DMS79 treated with DMSO at 0.1 percent for 48 hours (cell line): ENCODE measurements at regions not wholly inside any gene's neighbourhood (a gene's known extent, or its start where the extent isn't known, plus 50 kb on each side); places are given as distances from the start of the nearest gene placed in this dataset.
"Not testable (repeated sequence)": the region's sequence is repeated elsewhere in the genome, so short reads cannot be mapped to it uniquely, and the experiment has no call there.

ENCODE experiments used
- DNase-seq: peaks from one replicate; lab custom pipeline; 2025; lab: John Stamatoyannopoulos, UW

GRCh38 chr5:6076341-6077239, 301.8 kb downstream of the MED10 start:
- no peak for DNase-seq

DNA sequence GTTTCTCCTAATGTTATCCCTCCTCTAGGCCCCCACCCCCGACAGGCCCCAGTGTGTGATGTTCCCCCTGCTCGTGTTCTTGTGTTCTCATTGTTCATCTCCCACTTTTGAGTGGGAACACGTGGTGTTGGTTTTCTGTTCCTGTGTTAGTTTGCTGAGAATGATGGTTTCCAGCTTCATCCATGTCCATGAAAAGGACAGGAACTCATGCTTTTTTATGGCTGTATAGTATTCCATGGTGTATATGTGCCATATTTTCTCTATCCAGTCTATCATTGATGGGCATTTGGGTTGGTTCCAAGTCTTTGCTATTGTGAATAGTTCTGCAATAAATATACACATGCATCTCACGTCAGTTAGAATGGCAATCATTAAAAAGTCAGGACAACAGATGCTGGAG, 305.9 kb downstream of the MED10 start:
- not testable (repeated sequence) for DNase-seq

DNA sequence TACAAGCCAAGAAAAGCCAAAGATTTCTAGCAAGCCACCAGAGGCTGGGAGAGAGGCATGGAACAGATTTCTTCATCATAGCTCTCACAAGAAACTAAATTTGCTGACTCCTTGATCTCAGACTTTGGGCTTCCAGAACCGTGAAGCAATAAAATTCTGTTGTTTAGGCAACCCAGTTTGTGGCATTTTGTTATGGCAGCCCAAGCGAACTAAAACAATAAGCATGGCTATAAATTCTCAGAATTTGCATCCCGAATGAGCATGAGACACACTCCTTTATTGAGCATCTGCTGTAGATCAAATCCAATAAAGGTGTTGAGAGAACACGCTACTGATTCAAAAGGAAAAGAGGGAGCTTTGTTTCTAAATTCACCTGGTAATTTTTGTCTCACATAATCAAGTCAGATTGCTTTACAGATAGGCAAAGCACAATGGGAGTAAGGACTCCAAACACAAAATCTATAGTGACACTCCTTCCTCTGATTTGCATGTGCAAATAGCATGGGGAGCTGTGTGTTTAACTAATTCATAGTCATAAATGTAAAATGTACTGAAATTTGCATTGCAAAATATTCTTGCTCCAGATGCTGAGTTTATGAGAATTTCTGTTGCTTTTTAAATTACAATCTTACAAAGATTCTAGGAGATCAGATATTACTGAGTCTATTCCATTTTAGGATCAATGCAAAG, 308.7 kb downstream of the MED10 start:
- DNase-seq: no peak

- no peak for DNase-seq
Observed at GRCh38 chr5:6066016-6066415, 312.3 kb downstream of the MED10 start.

DNA sequence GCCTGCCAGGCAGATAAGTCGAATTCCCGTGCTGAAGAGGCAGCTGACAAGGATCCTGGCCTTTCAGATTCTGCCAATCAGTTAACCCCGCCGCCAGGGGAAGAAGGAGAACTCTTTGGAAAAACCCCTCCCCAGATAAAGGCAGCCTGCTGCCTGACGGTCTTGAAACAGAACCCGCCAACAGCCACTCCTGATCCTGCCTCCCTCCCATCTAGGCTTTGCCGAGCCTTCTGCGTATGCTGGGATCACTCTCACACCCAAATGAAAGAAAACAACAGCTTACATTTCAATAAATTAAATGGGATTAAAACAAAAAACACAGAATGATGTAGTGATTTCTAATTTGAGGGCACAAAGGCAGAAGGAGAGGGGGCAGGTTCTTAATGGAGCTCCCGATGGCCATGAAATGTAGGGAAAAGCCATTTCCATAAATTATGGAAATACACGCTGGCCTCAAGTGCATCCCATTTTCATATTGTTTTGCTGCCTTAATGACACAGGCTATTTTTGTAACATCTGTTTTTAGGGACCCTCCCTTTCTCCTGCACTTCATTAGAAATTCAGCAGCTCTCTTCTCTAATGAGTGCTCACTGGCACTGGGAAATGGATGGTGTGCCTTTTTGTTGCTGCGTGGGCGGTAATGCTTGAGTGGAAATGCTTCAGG, 319.1 kb downstream of the MED10 start:
- DNase-seq: no peak

GRCh38 chr5:6058055-6058715, 320.2 kb downstream of the MED10 start:
- no peak for DNase-seq

GRCh38 chr5:6056280-6056679, 322.1 kb downstream of the MED10 start:
- no peak for DNase-seq

- no peak for DNase-seq
Observed at GRCh38 chr5:6049662-6050061, 328.7 kb downstream of the MED10 start.

- no peak for DNase-seq
Observed at GRCh38 chr5:6048746-6049145, 329.6 kb downstream of the MED10 start.

GRCh38 chr5:6046296-6046967, 331.9 kb downstream of the MED10 start:
- DNase-seq: no peak

GRCh38 chr5:6043491-6044310, 334.6 kb downstream of the MED10 start:
- DNase-seq: no peak

- DNase-seq: no peak
Observed at GRCh38 chr5:6041977-6042550, 336.3 kb downstream of the MED10 start.

GRCh38 chr5:6039111-6039510, 339.2 kb downstream of the MED10 start:
- no peak for DNase-seq

GRCh38 chr5:6036006-6036405, 342.3 kb downstream of the MED10 start:
- no peak for DNase-seq

GRCh38 chr5:6029811-6030271, 348.5 kb downstream of the MED10 start:
- no peak for DNase-seq

DNA sequence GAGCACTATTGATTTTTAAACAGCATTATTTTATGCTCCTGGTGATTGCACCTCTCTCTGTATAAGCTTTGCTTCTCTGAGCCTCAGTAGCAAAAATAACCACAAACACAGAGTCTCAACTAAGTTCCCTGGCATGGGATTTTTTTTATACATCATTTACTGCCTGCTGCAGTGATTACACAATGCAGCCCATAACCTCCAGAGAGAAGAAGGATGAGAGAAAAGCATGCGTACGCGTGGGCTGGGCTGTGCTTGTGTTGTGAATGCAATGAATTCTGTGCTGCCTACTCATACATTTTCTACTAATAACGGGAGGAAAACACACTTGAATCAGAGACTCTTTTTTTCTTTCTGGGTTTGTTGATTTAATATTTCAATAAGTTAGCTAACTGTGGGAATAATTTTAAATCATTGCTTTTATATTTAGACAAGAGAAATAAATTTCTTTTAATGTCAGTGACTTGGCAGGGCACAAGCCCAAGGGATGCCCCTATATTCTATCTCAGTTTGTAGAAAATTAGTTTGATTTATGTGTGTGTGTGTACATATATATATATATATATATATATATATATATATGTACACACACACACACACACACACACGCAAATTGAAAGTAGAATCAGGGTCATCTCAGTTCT, 351.5 kb downstream of the MED10 start:
- no peak for DNase-seq

DNA sequence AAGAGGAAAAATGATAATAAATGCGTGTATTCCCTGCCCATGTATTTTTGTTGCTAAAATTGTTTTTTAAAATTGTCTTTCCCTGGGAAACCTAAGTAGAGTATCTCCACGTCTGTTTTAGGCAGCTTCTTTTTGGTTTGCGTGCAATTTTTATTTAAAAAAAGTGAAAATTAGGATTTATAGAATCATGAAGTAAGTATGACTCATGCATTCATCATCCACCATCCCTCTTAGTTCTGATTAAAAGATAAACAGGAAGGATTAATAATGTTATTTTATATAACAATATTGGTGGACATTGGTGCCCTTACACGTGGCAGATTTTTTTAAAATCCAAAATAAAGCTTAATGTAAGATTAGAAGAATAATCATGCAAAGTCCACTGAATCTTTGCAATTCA, 358.7 kb downstream of the MED10 start:
- DNase-seq: no peak

GRCh38 chr5:6013506-6013905, 364.8 kb downstream of the MED10 start:
- no peak for DNase-seq

DNA sequence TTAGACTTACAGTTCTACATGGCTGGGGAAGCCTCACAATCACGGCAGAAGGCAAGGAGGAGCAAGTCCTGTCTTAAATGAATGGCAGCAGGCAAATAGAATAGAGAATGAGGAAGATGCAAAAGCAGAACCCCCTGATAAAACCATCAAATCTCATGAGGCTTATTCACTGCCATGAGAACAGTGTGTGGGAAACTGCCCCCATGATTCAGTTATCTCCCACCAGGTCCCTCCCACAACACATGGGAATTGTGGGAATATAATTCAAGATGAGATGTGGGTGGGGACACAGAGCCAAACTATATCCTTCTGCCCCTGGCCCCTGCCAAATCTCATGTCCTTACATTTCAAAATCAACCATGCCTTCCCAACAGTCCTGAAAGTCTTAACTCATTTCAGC, 367.1 kb downstream of the MED10 start:
- no peak for DNase-seq

DNA sequence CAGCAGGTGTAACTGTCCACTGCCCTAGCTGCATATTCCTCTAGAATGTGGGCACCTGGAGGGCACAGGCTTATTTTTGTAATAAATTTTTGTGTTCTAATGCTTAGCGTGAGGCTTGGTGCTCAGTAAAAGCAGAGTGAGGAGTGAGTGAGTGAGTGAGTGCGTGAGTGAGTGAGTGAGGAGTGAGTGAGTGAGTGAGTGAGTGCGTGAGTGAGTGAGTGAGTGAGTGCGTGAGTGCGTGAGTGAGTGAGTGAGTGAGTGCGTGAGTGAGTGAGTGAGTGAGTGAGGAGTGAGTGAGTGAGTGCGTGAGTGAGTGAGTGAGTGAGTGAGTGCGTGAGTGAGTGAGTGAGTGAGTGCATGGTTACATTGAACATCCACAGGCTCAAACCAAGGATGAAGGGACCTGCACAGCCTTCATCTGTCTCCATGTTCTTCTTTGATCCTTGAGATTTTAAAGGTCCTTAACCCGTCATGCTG, 371.5 kb downstream of the MED10 start:
- no peak for DNase-seq
